ENCODE measurements at regions not wholly inside any gene's neighbourhood (a gene's known extent, or its start where the extent isn't known, plus 50 kb on each side); places are given as distances from the start of the nearest gene placed in this dataset.
"Not testable (repeated sequence)": the region's sequence is repeated elsewhere in the genome, so short reads cannot be mapped to it uniquely, and the experiment has no call there.

GRCh38 chr10:8367672-8368411 lies 313.4 kb downstream of the GATA3 start:
- WGBS, 2 donors = 90 to 91% methylated on average over 3 of the region's 3 CpGs
- not testable (repeated sequence) for H3K4me3 ChIP-seq (ENCODE audit: low read depth in 1 of 2, low read length in 2 of 2); H3K27me3 ChIP-seq (ENCODE audit: control insufficient read depth in 1 of 2, insufficient read depth in 2 of 2, low read length in 2 of 2); H3K36me3 ChIP-seq (ENCODE audit: control insufficient read depth in 2 of 2, insufficient read depth in 2 of 2, low read length in 1 of 2); H3K27ac ChIP-seq (ENCODE audit: low read depth in 2 of 2, low read length in 1 of 2); H3K4me1 ChIP-seq (ENCODE audit: control insufficient read depth in 2 of 2, insufficient read depth in 2 of 2, low read length in 1 of 2); H3K9me3 ChIP-seq (ENCODE audit: control insufficient read depth in 2 of 2, insufficient read depth in 1 of 2, low read depth in 1 of 2, low read length in 1 of 2)

- Histone ChIP-seq H3K4me1 (ENCODE audit: control insufficient read depth in 2 of 2, insufficient read depth in 2 of 2, low read length in 1 of 2) (peaks cover 0 to 2% of the 10 kb centered on the region in 2 donors), H3K36me3 (ENCODE audit: control insufficient read depth in 2 of 2, insufficient read depth in 2 of 2, low read length in 1 of 2) (no peaks in the 10 kb centered on the region), H3K9me3 (ENCODE audit: control insufficient read depth in 2 of 2, insufficient read depth in 1 of 2, low read depth in 1 of 2, low read length in 1 of 2) (no peaks in the 10 kb centered on the region), H3K4me3 (ENCODE audit: low read depth in 1 of 2, low read length in 2 of 2) (no peak overlapping the region), H3K27ac (ENCODE audit: low read depth in 2 of 2, low read length in 1 of 2) (no peak overlapping the region), H3K27me3 (ENCODE audit: control insufficient read depth in 1 of 2, insufficient read depth in 2 of 2, low read length in 2 of 2) (no peaks in the 10 kb centered on the region)
- WGBS, 2 donors = 64 to 65% methylated on average over 7 of the region's 7 CpGs
Measured at GRCh38 chr10:8369666-8370065, 315.2 kb downstream of the GATA3 start.

GRCh38 chr10:8374334-8374733 lies 319.8 kb downstream of the GATA3 start:
- no peak overlapping the region for H3K27ac ChIP-seq (ENCODE audit: low read depth in 2 of 2, low read length in 1 of 2)
- no peak overlapping the region for H3K4me3 ChIP-seq (ENCODE audit: low read depth in 1 of 2, low read length in 2 of 2)
- H3K4me1 ChIP-seq (ENCODE audit: control insufficient read depth in 2 of 2, insufficient read depth in 2 of 2, low read length in 1 of 2) = peaks cover 0 to 2% of the 10 kb centered on the region in 2 donors
- H3K27me3 ChIP-seq (ENCODE audit: control insufficient read depth in 1 of 2, insufficient read depth in 2 of 2, low read length in 2 of 2) = no peaks in the 10 kb centered on the region
- H3K9me3 ChIP-seq (ENCODE audit: control insufficient read depth in 2 of 2, insufficient read depth in 1 of 2, low read depth in 1 of 2, low read length in 1 of 2) = no peaks in the 10 kb centered on the region
- no peaks in the 10 kb centered on the region for H3K36me3 ChIP-seq (ENCODE audit: control insufficient read depth in 2 of 2, insufficient read depth in 2 of 2, low read length in 1 of 2)
- 61 to 68% methylated on average over 6 of the region's 6 CpGs for WGBS, 2 donors

GRCh38 chr10:8375137-8375536 lies 320.6 kb downstream of the GATA3 start:
- H3K9me3 ChIP-seq (ENCODE audit: control insufficient read depth in 2 of 2, insufficient read depth in 1 of 2, low read depth in 1 of 2, low read length in 1 of 2) = no peaks in the 10 kb centered on the region
- peaks cover 0 to 2% of the 10 kb centered on the region in 2 donors for H3K4me1 ChIP-seq (ENCODE audit: control insufficient read depth in 2 of 2, insufficient read depth in 2 of 2, low read length in 1 of 2)
- H3K4me3 ChIP-seq (ENCODE audit: low read depth in 1 of 2, low read length in 2 of 2) = no peak overlapping the region
- H3K36me3 ChIP-seq (ENCODE audit: control insufficient read depth in 2 of 2, insufficient read depth in 2 of 2, low read length in 1 of 2) = no peaks in the 10 kb centered on the region
- H3K27ac ChIP-seq (ENCODE audit: low read depth in 2 of 2, low read length in 1 of 2) = no peak overlapping the region
- WGBS, 2 donors = 83 to 86% methylated on average over 4 of the region's 4 CpGs
- no peaks in the 10 kb centered on the region for H3K27me3 ChIP-seq (ENCODE audit: control insufficient read depth in 1 of 2, insufficient read depth in 2 of 2, low read length in 2 of 2)

GRCh38 chr10:8378198-8378983 lies 323.9 kb downstream of the GATA3 start:
- 62% methylated on average over 10 of the region's 10 CpGs for WGBS, 2 donors
- no peaks in the 10 kb centered on the region for H3K9me3 ChIP-seq (ENCODE audit: control insufficient read depth in 2 of 2, insufficient read depth in 1 of 2, low read depth in 1 of 2, low read length in 1 of 2)
- no peaks in the 10 kb centered on the region for H3K27me3 ChIP-seq (ENCODE audit: control insufficient read depth in 1 of 2, insufficient read depth in 2 of 2, low read length in 2 of 2)
- H3K4me1 ChIP-seq (ENCODE audit: control insufficient read depth in 2 of 2, insufficient read depth in 2 of 2, low read length in 1 of 2) = peaks cover 0 to 2% of the 10 kb centered on the region in 2 donors
- H3K4me3 ChIP-seq (ENCODE audit: low read depth in 1 of 2, low read length in 2 of 2) = no peak overlapping the region
- no peaks in the 10 kb centered on the region for H3K36me3 ChIP-seq (ENCODE audit: control insufficient read depth in 2 of 2, insufficient read depth in 2 of 2, low read length in 1 of 2)
- no peak overlapping the region for H3K27ac ChIP-seq (ENCODE audit: low read depth in 2 of 2, low read length in 1 of 2)

- Histone ChIP-seq H3K4me1 (ENCODE audit: control insufficient read depth in 2 of 2, insufficient read depth in 2 of 2, low read length in 1 of 2) (no peaks in the 10 kb centered on the region), H3K27ac (ENCODE audit: low read depth in 2 of 2, low read length in 1 of 2) (no peak overlapping the region), H3K36me3 (ENCODE audit: control insufficient read depth in 2 of 2, insufficient read depth in 2 of 2, low read length in 1 of 2) (no peaks in the 10 kb centered on the region), H3K4me3 (ENCODE audit: low read depth in 1 of 2, low read length in 2 of 2) (no peak overlapping the region), H3K9me3 (ENCODE audit: control insufficient read depth in 2 of 2, insufficient read depth in 1 of 2, low read depth in 1 of 2, low read length in 1 of 2) (no peaks in the 10 kb centered on the region), H3K27me3 (ENCODE audit: control insufficient read depth in 1 of 2, insufficient read depth in 2 of 2, low read length in 2 of 2) (no peaks in the 10 kb centered on the region)
- 51 to 63% methylated on average over 9 of the region's 9 CpGs for WGBS, 2 donors
Measured at GRCh38 chr10:8379906-8380832, 325.7 kb downstream of the GATA3 start.

- no peaks in the 10 kb centered on the region for H3K27me3 ChIP-seq (ENCODE audit: control insufficient read depth in 1 of 2, insufficient read depth in 2 of 2, low read length in 2 of 2)
- no peak overlapping the region for H3K4me3 ChIP-seq (ENCODE audit: low read depth in 1 of 2, low read length in 2 of 2)
- WGBS, 2 donors = 90 to 93% methylated on average over 3 of the region's 3 CpGs
- no peaks in the 10 kb centered on the region for H3K36me3 ChIP-seq (ENCODE audit: control insufficient read depth in 2 of 2, insufficient read depth in 2 of 2, low read length in 1 of 2)
- no peak overlapping the region for H3K27ac ChIP-seq (ENCODE audit: low read depth in 2 of 2, low read length in 1 of 2)
- no peaks in the 10 kb centered on the region for H3K9me3 ChIP-seq (ENCODE audit: control insufficient read depth in 2 of 2, insufficient read depth in 1 of 2, low read depth in 1 of 2, low read length in 1 of 2)
- H3K4me1 ChIP-seq (ENCODE audit: control insufficient read depth in 2 of 2, insufficient read depth in 2 of 2, low read length in 1 of 2) = no peaks in the 10 kb centered on the region
Measured at GRCh38 chr10:8380833-8381496, 326.5 kb downstream of the GATA3 start.

GRCh38 chr10:8386781-8387180 lies 332.3 kb downstream of the GATA3 start:
- H3K9me3 ChIP-seq (ENCODE audit: control insufficient read depth in 2 of 2, insufficient read depth in 1 of 2, low read depth in 1 of 2, low read length in 1 of 2) = no peaks in the 10 kb centered on the region
- no peaks in the 10 kb centered on the region for H3K27me3 ChIP-seq (ENCODE audit: control insufficient read depth in 1 of 2, insufficient read depth in 2 of 2, low read length in 2 of 2)
- no peaks in the 10 kb centered on the region for H3K36me3 ChIP-seq (ENCODE audit: control insufficient read depth in 2 of 2, insufficient read depth in 2 of 2, low read length in 1 of 2)
- no peak overlapping the region for H3K4me3 ChIP-seq (ENCODE audit: low read depth in 1 of 2, low read length in 2 of 2)
- WGBS, 2 donors = 92 to 95% methylated on average over 8 of the region's 8 CpGs
- H3K4me1 ChIP-seq (ENCODE audit: control insufficient read depth in 2 of 2, insufficient read depth in 2 of 2, low read length in 1 of 2) = no peaks in the 10 kb centered on the region
- no peak overlapping the region for H3K27ac ChIP-seq (ENCODE audit: low read depth in 2 of 2, low read length in 1 of 2)

- Histone ChIP-seq H3K4me3 (ENCODE audit: low read depth in 1 of 2, low read length in 2 of 2) (no peak overlapping the region), H3K9me3 (ENCODE audit: control insufficient read depth in 2 of 2, insufficient read depth in 1 of 2, low read depth in 1 of 2, low read length in 1 of 2) (no peaks in the 10 kb centered on the region), H3K4me1 (ENCODE audit: control insufficient read depth in 2 of 2, insufficient read depth in 2 of 2, low read length in 1 of 2) (no peaks in the 10 kb centered on the region), H3K36me3 (ENCODE audit: control insufficient read depth in 2 of 2, insufficient read depth in 2 of 2, low read length in 1 of 2) (no peaks in the 10 kb centered on the region), H3K27me3 (ENCODE audit: control insufficient read depth in 1 of 2, insufficient read depth in 2 of 2, low read length in 2 of 2) (no peaks in the 10 kb centered on the region), H3K27ac (ENCODE audit: low read depth in 2 of 2, low read length in 1 of 2) (no peak overlapping the region)
- 27 to 39% methylated on average over 2 of the region's 2 CpGs for WGBS, 2 donors
Measured at GRCh38 chr10:8389630-8390029, 335.1 kb downstream of the GATA3 start.

Data from esophagus (tissue), 2 donors.